Caco-2 (cell line): ENCODE measurements at regions not wholly inside any gene's neighbourhood (a gene's known extent, or its start where the extent isn't known, plus 50 kb on each side); places are given as distances from the start of the nearest gene placed in this dataset.

Experiments
- BruUV-seq: library from RNA; stranded (reverse); fragments of 400-500 nt; replicated peaks from 2 replicates; lab custom pipeline; 2021; lab: Mats Ljungman, UMichigan
- CTCF ChIA-PET: fragments of 300-600 bp; sonication (Branson Sonifier 250); formaldehyde crosslinking; loops from one replicate; lab custom pipeline; 2022; ENCODE audit warnings: antibody characterized with exemption; lab: Charles Lee
- POLR2A ChIA-PET: fragments of 300-600 bp; sonication (Branson Sonifier 250); formaldehyde crosslinking; loops from one replicate; lab custom pipeline; 2022; ENCODE audit warnings: antibody characterized with exemption; lab: Charles Lee
- DNase-seq, 2 experiments: peaks; one replicate each; pipeline versions ENCODE4 v3.0.0 to v3.0.0-alpha.2; 2020 to 2022
- H3K27me3 ChIP-seq: replicated peaks from 2 replicates; pipeline ENCODE4 v1.6.0; 2011; ENCODE audit warnings: low read length; ENCODE audit not compliant: control insufficient read depth, insufficient read depth
- H3K36me3 ChIP-seq: 2 replicates; pipeline ENCODE4 v1.5.1; 2011; ENCODE audit warnings: low read length; ENCODE audit not compliant: control insufficient read depth, insufficient read depth
- H3K4me1 ChIP-seq: fragments of 250-450 bp; sonication (Bioruptor Pico); 2 replicates; pipeline ENCODE4 v1.5.1; 2020; ENCODE audit warnings: mild to moderate bottlenecking
- H3K4me3 ChIP-seq: 2 replicates; pipeline ENCODE4 v1.5.1; 2011; ENCODE audit warnings: low read depth, mild to moderate bottlenecking, control low read depth, low read length
- H3K9me3 ChIP-seq: fragments of 250-450 bp; sonication (Bioruptor Pico); 2 replicates; pipeline ENCODE4 v1.5.1; 2020; ENCODE audit warnings: mild to moderate bottlenecking, moderate library complexity
- H3K27ac Mint-ChIP-seq: one replicate; pipeline ENCODE4 v1.8.0; 2022; ENCODE audit warnings: mixed read lengths; ENCODE audit not compliant: unreplicated experiment
- H3K27me3 Mint-ChIP-seq: one replicate; pipeline ENCODE4 v1.8.0; 2022; ENCODE audit warnings: mixed read lengths; ENCODE audit not compliant: insufficient read depth, unreplicated experiment
- H3K36me3 Mint-ChIP-seq: one replicate; pipeline ENCODE4 v1.8.0; 2022; ENCODE audit warnings: mild to moderate bottlenecking, mixed read lengths; ENCODE audit not compliant: insufficient read depth, unreplicated experiment
- H3K4me1 Mint-ChIP-seq: one replicate; pipeline ENCODE4 v1.8.0; 2022; ENCODE audit warnings: low read depth, mixed read lengths; ENCODE audit not compliant: unreplicated experiment
- H3K4me3 Mint-ChIP-seq: one replicate; pipeline ENCODE4 v1.8.0; 2022; ENCODE audit warnings: mild to moderate bottlenecking, moderate library complexity, mixed read lengths; ENCODE audit not compliant: unreplicated experiment
- H3K9me3 Mint-ChIP-seq: one replicate; pipeline ENCODE4 v1.8.0; 2022; ENCODE audit warnings: mixed read lengths; ENCODE audit not compliant: unreplicated experiment
- CTCF ChIP-seq, 2 experiments: fragments of 200-600 bp in 1 of 2; IDR thresholded peaks; 1 replicate in 1 of 2; 2 replicates in 1 of 2; pipeline versions ENCODE4 v1.5.1 to v1.8.0; 2011 to 2022; ENCODE audit warnings: antibody characterized with exemption in 1 of 2, control low read depth in 1 of 2, inconsistent platforms in 1 of 2, low read depth in 1 of 2, low read length in 1 of 2, mild to moderate bottlenecking in 1 of 2, moderate library complexity in 1 of 2; ENCODE audit not compliant: insufficient read depth in 1 of 2, severe bottlenecking in 1 of 2, unreplicated experiment in 1 of 2
- intact Hi-C: fragments of 100-400 bp; cut with micrococcal nuclease; formaldehyde crosslinking; loops from one replicate; pipeline ENCODE4 v1.10.0; 2022; ENCODE audit not compliant: unreplicated experiment

GRCh38 chr1:110770832-110771231 lies 96.1 kb upstream of the KCNA3 start:
- Mint-ChIP-seq H3K4me3 (no peak overlapping the region), H3K9me3 (peaks cover 10% of the 10 kb centered on the region), H3K27ac (no peak overlapping the region), H3K36me3 (no peaks in the 10 kb centered on the region), H3K4me1 (no peaks in the 10 kb centered on the region), H3K27me3 (peaks cover 8% of the 10 kb centered on the region)
- no TSS peak for BruUV-seq
- ChIA-PET POLR2A (no interaction called here), CTCF (no interaction called here)
- no peak for DNase-seq
- TF ChIP-seq CTCF (IDR thresholded peaks at IDR 0.05; ENCODE audit: insufficient read depth in 1 of 2, low read depth in 1 of 2, low read length in 1 of 2, severe bottlenecking in 1 of 2, unreplicated experiment in 1 of 2) = no peak
- Histone ChIP-seq H3K27me3 (no peaks in the 10 kb centered on the region), H3K4me1 (no peaks in the 10 kb centered on the region), H3K36me3 (no peaks in the 10 kb centered on the region), H3K9me3 (no peaks in the 10 kb centered on the region), H3K4me3 (no peak overlapping the region)
- intact Hi-C loops = no loop called here

GRCh38 chr1:110768605-110769004 lies 93.9 kb upstream of the KCNA3 start:
- no peak for TF ChIP-seq CTCF (IDR thresholded peaks at IDR 0.05; ENCODE audit: insufficient read depth in 1 of 2, low read depth in 1 of 2, low read length in 1 of 2, severe bottlenecking in 1 of 2, unreplicated experiment in 1 of 2)
- Histone ChIP-seq H3K36me3 (no peaks in the 10 kb centered on the region), H3K27me3 (no peaks in the 10 kb centered on the region), H3K4me1 (no peaks in the 10 kb centered on the region), H3K4me3 (no peak overlapping the region), H3K9me3 (no peaks in the 10 kb centered on the region)
- intact Hi-C loops = no loop called here
- Mint-ChIP-seq H3K9me3 (peaks cover 10% of the 10 kb centered on the region), H3K4me3 (no peak overlapping the region), H3K27ac (no peak overlapping the region), H3K36me3 (no peaks in the 10 kb centered on the region), H3K27me3 (peaks cover 5% of the 10 kb centered on the region), H3K4me1 (no peaks in the 10 kb centered on the region)
- ChIA-PET POLR2A (no interaction called here), CTCF (no interaction called here)
- no TSS peak for BruUV-seq
- no peak for DNase-seq

- intact Hi-C loops = loop anchor here (1.0 kb wide), 2 partner anchors 136 to 147 kb away; no protein-coding TSS in a partner anchor
- H3K9me3 Mint-ChIP-seq = no peaks in the 10 kb centered on the region
- H3K4me3 ChIP-seq = no peak overlapping the region
- no peaks in the 10 kb centered on the region for H3K4me1 Mint-ChIP-seq
- ChIA-PET CTCF (interaction anchor here (1.0 to 1.8 kb wide), 3 partner anchors 15 to 243 kb away, joined by 3 to 6 read pairs (median 4); no protein-coding TSS in a partner anchor), POLR2A (no interaction called here)
- no peak overlapping the region for H3K4me3 Mint-ChIP-seq
- H3K27me3 Mint-ChIP-seq = peaks cover 8% of the 10 kb centered on the region
- H3K4me1 ChIP-seq = no peaks in the 10 kb centered on the region
- no peak overlapping the region for H3K27ac Mint-ChIP-seq
- no peaks in the 10 kb centered on the region for H3K27me3 ChIP-seq
- DNase-seq = no peak
- BruUV-seq = no TSS peak
- no peaks in the 10 kb centered on the region for H3K9me3 ChIP-seq
- H3K36me3 ChIP-seq = no peaks in the 10 kb centered on the region
- TF ChIP-seq CTCF (IDR thresholded peaks at IDR 0.05; ENCODE audit: insufficient read depth in 1 of 2, low read depth in 1 of 2, low read length in 1 of 2, severe bottlenecking in 1 of 2, unreplicated experiment in 1 of 2) = no peak
- no peaks in the 10 kb centered on the region for H3K36me3 Mint-ChIP-seq
Measured at GRCh38 chr1:110766336-110766647, 91.6 kb upstream of the KCNA3 start.
